IPS-20b (cell line): ENCODE measurements at regions not wholly inside any gene's neighbourhood (a gene's known extent, or its start where the extent isn't known, plus 50 kb on each side); places are given as distances from the start of the nearest gene placed in this dataset.
"Not testable (repeated sequence)": the region's sequence is repeated elsewhere in the genome, so short reads cannot be mapped to it uniquely, and the experiment has no call there.

ENCODE experiments used
- H3K27ac ChIP-seq: one replicate; pipeline ENCODE4 v1.5.1; 2013; ENCODE audit warnings: low read length
- H3K27me3 ChIP-seq: 2 replicates; pipeline ENCODE4 v1.6.1; 2013; ENCODE audit warnings: mild to moderate bottlenecking, low read length, inconsistent platforms; ENCODE audit not compliant: insufficient read depth
- H3K36me3 ChIP-seq: 2 replicates; pipeline ENCODE4 v1.6.1; 2013; ENCODE audit warnings: low read depth, mild to moderate bottlenecking, inconsistent platforms, low read length, moderate library complexity; ENCODE audit not compliant: insufficient read depth
- H3K4me1 ChIP-seq: 2 replicates; pipeline ENCODE4 v1.6.1; 2013; ENCODE audit warnings: mild to moderate bottlenecking, control low read depth, inconsistent platforms, low read length, moderate library complexity; ENCODE audit not compliant: insufficient read depth
- H3K4me3 ChIP-seq: 2 replicates; pipeline ENCODE4 v1.5.1; 2013; ENCODE audit warnings: mild to moderate bottlenecking, low read length, inconsistent platforms
- H3K9ac ChIP-seq: 2 replicates; pipeline ENCODE4 v1.6.1; 2013; ENCODE audit warnings: low read depth, mild to moderate bottlenecking, inconsistent platforms, low read length, moderate library complexity
- H3K9me3 ChIP-seq: 2 replicates; pipeline ENCODE4 v1.6.1; 2013; ENCODE audit warnings: mild to moderate bottlenecking, low read depth, low read length, inconsistent platforms; ENCODE audit not compliant: insufficient read depth

DNA sequence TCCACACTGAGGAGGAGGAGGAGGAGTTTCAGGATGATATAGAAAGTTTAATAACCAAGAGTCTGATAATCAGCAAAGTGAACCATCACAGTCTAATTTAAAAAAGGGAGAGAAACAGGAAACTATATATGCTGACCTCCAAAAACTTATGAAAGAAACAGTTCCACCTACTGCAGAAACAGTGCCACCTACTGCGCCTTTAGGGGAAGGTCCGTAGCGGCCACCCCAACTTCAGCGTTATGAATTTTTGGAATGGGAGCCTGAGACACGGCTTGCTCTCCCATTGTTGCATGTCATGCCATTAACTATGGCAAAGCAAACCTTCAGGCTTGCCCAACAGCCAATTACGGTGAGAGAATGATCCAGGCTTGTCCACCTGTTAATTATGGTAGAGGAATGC, 1719.2 kb upstream of the LRRTM1 start:
- Histone ChIP-seq H3K27me3 (no peaks in the 10 kb centered on the region), H3K9ac (no peak overlapping the region), H3K9me3 (no peaks in the 10 kb centered on the region), H3K4me3 (no peak overlapping the region), H3K27ac (no peak overlapping the region), H3K36me3 (no peaks in the 10 kb centered on the region), H3K4me1 (no peaks in the 10 kb centered on the region)

DNA sequence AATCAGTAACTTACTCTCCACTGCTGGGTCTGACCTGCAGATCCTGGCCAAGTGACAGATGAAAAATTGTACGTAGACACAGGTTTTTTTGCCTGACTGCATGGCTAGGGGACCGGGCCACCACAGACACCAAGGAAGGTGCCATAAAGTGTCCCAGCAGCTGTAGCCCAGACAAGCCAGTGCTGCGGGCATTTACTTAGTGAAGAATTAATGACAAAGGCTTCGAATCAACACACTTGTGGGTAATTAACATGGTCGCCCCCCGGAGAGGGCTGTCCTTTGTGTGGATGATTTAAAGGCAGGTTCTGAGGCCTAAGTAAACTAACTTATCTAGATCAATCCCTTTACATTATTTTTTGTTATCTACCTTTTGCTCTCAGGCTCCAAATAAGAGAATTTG, 1709.1 kb upstream of the LRRTM1 start:
- Histone ChIP-seq H3K27me3 (peaks cover 7% of the 10 kb centered on the region; the same call in 1 of the 2 replicates), H3K4me3 (peak overlapping the region; percentile 45; the same call in 1 of the 2 replicates)

GRCh38 chr2:82007071-82007664, 1702.6 kb upstream of the LRRTM1 start:
- Histone ChIP-seq H3K4me3 (no peak overlapping the region), H3K9ac (no peak overlapping the region), H3K9me3 (no peaks in the 10 kb centered on the region), H3K4me1 (peaks cover 36% of the 10 kb centered on the region), H3K36me3 (no peaks in the 10 kb centered on the region), H3K27ac (no peak overlapping the region), H3K27me3 (no peaks in the 10 kb centered on the region)

More for the DNA sequence above, 1709.1 kb upstream of the LRRTM1 start:
- Histone ChIP-seq H3K9ac (peak overlapping the region; percentile 24; the same call in 1 of the 2 replicates), H3K4me1 (peaks cover 5% of the 10 kb centered on the region; the same call in 1 of the 2 replicates), H3K9me3 (no peaks in the 10 kb centered on the region), H3K27ac (no peak overlapping the region), H3K36me3 (no peaks in the 10 kb centered on the region)

DNA sequence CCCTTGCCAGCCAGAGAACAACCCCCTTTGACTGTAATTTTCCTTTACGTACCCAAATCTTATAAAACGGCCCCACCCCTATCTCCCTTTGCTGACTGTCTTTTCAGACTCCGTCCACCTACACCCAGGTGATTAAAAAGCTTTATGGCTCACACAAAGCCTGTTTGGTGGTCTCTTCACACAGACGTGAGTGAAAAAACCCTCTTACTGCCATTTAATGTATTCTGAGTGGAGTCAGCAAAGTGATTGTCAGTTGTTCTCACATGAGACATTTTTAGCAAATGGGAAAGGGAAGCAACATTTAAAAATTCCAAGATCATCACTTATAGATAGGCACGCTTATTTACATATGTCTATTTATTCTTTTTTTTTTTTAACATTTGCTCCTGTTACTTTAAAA, 1701.3 kb upstream of the LRRTM1 start:
- H3K9ac ChIP-seq, H3K27ac ChIP-seq, H3K36me3 ChIP-seq, H3K9me3 ChIP-seq, H3K27me3 ChIP-seq: not testable (repeated sequence)
- Histone ChIP-seq H3K4me3 (peak overlapping the region; percentile 18; the same call in 1 of the 2 replicates), H3K4me1 (peaks cover 36% of the 10 kb centered on the region)

DNA sequence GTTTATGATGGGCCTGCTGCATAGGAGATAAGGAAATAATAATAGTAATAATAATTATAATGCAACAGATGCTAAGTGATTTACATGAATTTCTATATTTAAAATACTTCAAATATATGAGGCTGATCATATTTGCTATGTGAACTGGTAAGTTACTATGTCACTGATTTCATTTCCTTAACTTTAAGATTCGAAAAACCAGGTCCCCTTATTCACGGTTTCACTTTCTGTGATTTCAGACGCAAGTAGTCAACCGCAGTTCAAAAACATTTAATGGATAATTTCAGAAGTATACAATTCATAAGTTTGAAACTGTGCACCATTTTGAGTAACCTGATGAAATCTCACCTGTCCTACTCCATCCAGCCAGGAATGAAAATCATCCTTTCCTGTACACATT, 1697.1 kb upstream of the LRRTM1 start:
- Histone ChIP-seq H3K4me1 (peaks cover 29% of the 10 kb centered on the region), H3K27me3 (no peaks in the 10 kb centered on the region), H3K27ac (no peak overlapping the region), H3K36me3 (no peaks in the 10 kb centered on the region), H3K4me3 (no peak overlapping the region), H3K9ac (no peak overlapping the region), H3K9me3 (no peaks in the 10 kb centered on the region)

- Histone ChIP-seq H3K9me3 (no peaks in the 10 kb centered on the region), H3K36me3 (no peaks in the 10 kb centered on the region), H3K27ac (no peak overlapping the region)
Measured at GRCh38 chr2:82000606-82001005, 1696.1 kb upstream of the LRRTM1 start.

GRCh38 chr2:81996332-81996731, 1691.8 kb upstream of the LRRTM1 start:
- Histone ChIP-seq H3K4me3 (no peak overlapping the region), H3K4me1 (no peaks in the 10 kb centered on the region), H3K9ac (no peak overlapping the region), H3K36me3 (no peaks in the 10 kb centered on the region), H3K27me3 (no peaks in the 10 kb centered on the region), H3K9me3 (peaks cover 7% of the 10 kb centered on the region; the same call in 1 of the 2 replicates), H3K27ac (no peak overlapping the region)

More at GRCh38 chr2:82000606-82001005, 1696.1 kb upstream of the LRRTM1 start:
- H3K4me3 ChIP-seq, result no peak overlapping the region
- H3K27me3 ChIP-seq, result no peaks in the 10 kb centered on the region
- no peak overlapping the region for H3K9ac ChIP-seq
- H3K4me1 ChIP-seq, result peaks cover 21% of the 10 kb centered on the region

DNA sequence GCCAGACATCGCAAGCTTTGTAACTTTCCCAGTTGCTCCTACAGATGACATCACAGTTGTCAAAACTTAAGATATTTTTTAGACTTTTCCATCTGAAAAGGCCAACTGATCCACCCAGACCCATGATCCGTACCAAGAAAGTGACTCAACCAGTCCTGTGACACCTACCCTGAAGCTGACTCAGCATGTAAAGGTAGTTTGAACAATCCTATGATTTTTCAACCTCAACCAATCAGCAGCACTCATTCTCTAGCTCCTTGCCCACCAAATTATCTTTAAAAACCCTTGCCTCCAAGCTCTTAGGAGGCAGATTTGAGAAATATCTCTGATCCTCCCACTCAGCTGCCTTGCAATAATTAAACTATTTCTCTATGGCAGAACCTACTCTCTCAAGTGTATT, 1686.7 kb upstream of the LRRTM1 start:
- H3K27me3 ChIP-seq, result no peaks in the 10 kb centered on the region
- H3K9me3 ChIP-seq, result peaks cover 12% of the 10 kb centered on the region; the same call in 1 of the 2 replicates
- H3K27ac ChIP-seq, result no peak overlapping the region
- H3K4me3 ChIP-seq, result no peak overlapping the region
- H3K4me1 ChIP-seq, result no peaks in the 10 kb centered on the region
- H3K9ac ChIP-seq, result no peak overlapping the region
- H3K36me3 ChIP-seq, result no peaks in the 10 kb centered on the region

DNA sequence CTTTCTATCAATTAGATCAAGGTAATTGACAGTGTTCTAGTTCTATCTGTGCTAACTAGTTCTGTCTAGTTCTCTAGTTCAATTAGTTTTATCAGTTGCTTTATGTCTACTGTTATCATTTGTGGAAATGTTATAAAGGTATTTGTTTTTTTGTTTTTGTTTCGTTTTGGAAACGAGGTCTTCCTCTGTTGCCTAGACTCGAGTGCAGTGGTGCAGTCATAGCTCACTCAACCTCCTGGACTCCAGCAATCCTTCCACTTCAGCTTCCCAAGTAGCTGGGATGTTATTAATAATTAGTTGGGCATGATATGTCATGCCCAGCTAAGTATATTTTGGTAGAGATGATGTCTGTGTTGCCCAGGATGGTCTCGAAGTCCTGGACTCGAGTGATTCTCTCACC, 1682.8 kb upstream of the LRRTM1 start:
- Histone ChIP-seq H3K9ac (no peak overlapping the region), H3K27ac (no peak overlapping the region), H3K4me3 (no peak overlapping the region), H3K4me1 (no peaks in the 10 kb centered on the region), H3K36me3 (no peaks in the 10 kb centered on the region), H3K9me3 (peaks cover 12% of the 10 kb centered on the region; the same call in 1 of the 2 replicates), H3K27me3 (no peaks in the 10 kb centered on the region)

GRCh38 chr2:81984969-81985637, 1680.6 kb upstream of the LRRTM1 start:
- no peak overlapping the region for H3K27ac ChIP-seq
- no peaks in the 10 kb centered on the region for H3K36me3 ChIP-seq
- H3K4me3 ChIP-seq, result no peak overlapping the region
- no peaks in the 10 kb centered on the region for H3K4me1 ChIP-seq
- no peak overlapping the region for H3K9ac ChIP-seq
- H3K9me3 ChIP-seq, result no peaks in the 10 kb centered on the region
- no peaks in the 10 kb centered on the region for H3K27me3 ChIP-seq

- Histone ChIP-seq H3K27me3 (no peaks in the 10 kb centered on the region), H3K4me1 (no peaks in the 10 kb centered on the region), H3K4me3 (no peak overlapping the region), H3K9ac (no peak overlapping the region), H3K36me3 (no peaks in the 10 kb centered on the region), H3K9me3 (no peaks in the 10 kb centered on the region), H3K27ac (no peak overlapping the region)
Measured at GRCh38 chr2:81981585-81981984, 1677.0 kb upstream of the LRRTM1 start.

DNA sequence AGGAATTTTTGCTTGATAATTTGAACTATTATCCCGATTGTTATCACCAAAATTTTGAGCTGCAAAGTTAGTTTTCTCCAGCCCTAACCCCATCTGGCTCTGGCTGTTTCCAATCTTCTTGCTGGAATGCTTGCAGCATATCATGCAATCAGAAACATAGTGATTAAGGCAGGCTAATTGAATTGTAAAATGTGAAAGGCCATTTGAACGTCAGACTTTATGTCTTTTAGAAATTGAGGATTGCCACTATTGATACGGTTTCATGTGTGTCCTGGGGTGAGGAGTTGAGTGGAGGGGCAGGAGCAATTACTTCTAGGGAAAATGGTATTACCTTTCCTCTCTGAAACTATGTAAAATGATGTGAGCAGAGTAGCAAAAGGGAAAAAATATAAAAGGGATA, 1674.5 kb upstream of the LRRTM1 start:
- no peak overlapping the region for H3K27ac ChIP-seq

More for the DNA sequence above, 1674.5 kb upstream of the LRRTM1 start:
- Histone ChIP-seq H3K4me1 (no peaks in the 10 kb centered on the region), H3K4me3 (no peak overlapping the region), H3K27me3 (no peaks in the 10 kb centered on the region), H3K9me3 (no peaks in the 10 kb centered on the region), H3K9ac (no peak overlapping the region), H3K36me3 (no peaks in the 10 kb centered on the region)
